KMS-11 (cell line): ENCODE measurements at regions not wholly inside any gene's neighbourhood (a gene's known extent, or its start where the extent isn't known, plus 50 kb on each side); places are given as distances from the start of the nearest gene placed in this dataset.

Source experiments
- H2AFZ ChIP-seq: fragments of 200-600 bp; sonication (generic); 2 replicates; pipeline ENCODE4 v1.6.1; 2016; ENCODE audit warnings: antibody characterized with exemption, mixed run types, low read depth
- H3K27ac ChIP-seq: fragments of 200-600 bp; sonication (generic); 2 replicates; pipeline ENCODE4 v1.6.1; 2016; ENCODE audit warnings: mild to moderate bottlenecking, mixed run types
- H3K27me3 ChIP-seq: fragments of 200-600 bp; sonication (generic); 2 replicates; pipeline ENCODE4 v1.6.1; 2017; ENCODE audit warnings: mild to moderate bottlenecking, low read depth, mixed run types, moderate library complexity; ENCODE audit not compliant: insufficient read depth
- H3K36me3 ChIP-seq: fragments of 200-600 bp; sonication (generic); 2 replicates; pipeline ENCODE4 v1.6.1; 2017; ENCODE audit warnings: mild to moderate bottlenecking, mixed run types; ENCODE audit not compliant: insufficient read depth
- H3K4me1 ChIP-seq: fragments of 200-600 bp; sonication (generic); 2 replicates; pipeline ENCODE4 v1.6.1; 2016; ENCODE audit warnings: mild to moderate bottlenecking, low read depth, mixed run types; ENCODE audit not compliant: poor library complexity, severe bottlenecking
- H3K4me2 ChIP-seq: fragments of 200-600 bp; sonication (generic); 2 replicates; pipeline ENCODE4 v1.7.0; 2016; ENCODE audit warnings: mild to moderate bottlenecking, mixed run types
- H3K4me3 ChIP-seq: fragments of 200-600 bp; sonication (generic); IDR thresholded peaks from 2 replicates; pipeline ENCODE4 v1.6.1; 2017; ENCODE audit warnings: low read depth, low read length, mixed read lengths; ENCODE audit not compliant: insufficient read depth
- H3K79me2 ChIP-seq: fragments of 200-600 bp; sonication (generic); 2 replicates; pipeline ENCODE4 v1.6.1; 2016; ENCODE audit warnings: low read depth, mixed run types; ENCODE audit not compliant: insufficient read depth
- H3K9ac ChIP-seq: fragments of 200-600 bp; sonication (generic); 2 replicates; pipeline ENCODE4 v1.6.1; 2016; ENCODE audit warnings: mild to moderate bottlenecking, mixed run types
- H4K20me1 ChIP-seq: fragments of 200-600 bp; sonication (generic); 2 replicates; pipeline ENCODE4 v1.6.1; 2016; ENCODE audit warnings: mild to moderate bottlenecking, mixed run types; ENCODE audit not compliant: insufficient read depth
- TF ChIP-seq, protein P1 (sequence below): fragments of 200-600 bp; sonication (generic); conservative IDR thresholded peaks from 2 replicates; pipeline ENCODE4 v1.6.1; 2017; ENCODE audit warnings: low read depth, mild to moderate bottlenecking, antibody characterized with exemption, low read length, moderate library complexity, mixed read lengths

DNA sequence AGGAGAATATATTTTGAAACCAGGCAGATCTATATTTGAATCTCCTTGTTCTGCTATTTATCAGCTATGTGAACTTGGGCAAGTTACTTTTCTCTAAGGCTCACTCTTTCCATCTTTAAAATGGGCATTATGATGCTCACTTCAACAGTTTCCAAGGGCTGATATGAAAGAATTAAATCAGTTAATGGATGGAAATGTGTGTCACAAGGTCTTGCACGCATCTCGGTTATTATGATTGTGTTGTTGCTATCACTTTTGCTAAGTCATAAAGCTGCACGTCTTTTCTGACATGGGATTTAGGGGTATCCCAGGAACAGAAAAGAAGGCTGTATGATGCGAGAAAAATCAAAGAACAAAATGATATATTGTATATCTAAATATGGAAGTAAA lies 721.5 kb upstream of the TBX3 start:
- Histone ChIP-seq H3K4me3 (no peak overlapping the region), H3K4me1 (no peaks in the 10 kb centered on the region), H4K20me1 (no peaks in the 10 kb centered on the region), H2AFZ (no peak overlapping the region), H3K9ac (no peak overlapping the region), H3K4me2 (no peak overlapping the region), H3K27ac (no peak overlapping the region), H3K27me3 (no peaks in the 10 kb centered on the region), H3K79me2 (no peaks in the 10 kb centered on the region), H3K36me3 (no peaks in the 10 kb centered on the region)
- TF ChIP-seq, protein P1, sequence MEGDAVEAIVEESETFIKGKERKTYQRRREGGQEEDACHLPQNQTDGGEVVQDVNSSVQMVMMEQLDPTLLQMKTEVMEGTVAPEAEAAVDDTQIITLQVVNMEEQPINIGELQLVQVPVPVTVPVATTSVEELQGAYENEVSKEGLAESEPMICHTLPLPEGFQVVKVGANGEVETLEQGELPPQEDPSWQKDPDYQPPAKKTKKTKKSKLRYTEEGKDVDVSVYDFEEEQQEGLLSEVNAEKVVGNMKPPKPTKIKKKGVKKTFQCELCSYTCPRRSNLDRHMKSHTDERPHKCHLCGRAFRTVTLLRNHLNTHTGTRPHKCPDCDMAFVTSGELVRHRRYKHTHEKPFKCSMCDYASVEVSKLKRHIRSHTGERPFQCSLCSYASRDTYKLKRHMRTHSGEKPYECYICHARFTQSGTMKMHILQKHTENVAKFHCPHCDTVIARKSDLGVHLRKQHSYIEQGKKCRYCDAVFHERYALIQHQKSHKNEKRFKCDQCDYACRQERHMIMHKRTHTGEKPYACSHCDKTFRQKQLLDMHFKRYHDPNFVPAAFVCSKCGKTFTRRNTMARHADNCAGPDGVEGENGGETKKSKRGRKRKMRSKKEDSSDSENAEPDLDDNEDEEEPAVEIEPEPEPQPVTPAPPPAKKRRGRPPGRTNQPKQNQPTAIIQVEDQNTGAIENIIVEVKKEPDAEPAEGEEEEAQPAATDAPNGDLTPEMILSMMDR, result no peak

DNA sequence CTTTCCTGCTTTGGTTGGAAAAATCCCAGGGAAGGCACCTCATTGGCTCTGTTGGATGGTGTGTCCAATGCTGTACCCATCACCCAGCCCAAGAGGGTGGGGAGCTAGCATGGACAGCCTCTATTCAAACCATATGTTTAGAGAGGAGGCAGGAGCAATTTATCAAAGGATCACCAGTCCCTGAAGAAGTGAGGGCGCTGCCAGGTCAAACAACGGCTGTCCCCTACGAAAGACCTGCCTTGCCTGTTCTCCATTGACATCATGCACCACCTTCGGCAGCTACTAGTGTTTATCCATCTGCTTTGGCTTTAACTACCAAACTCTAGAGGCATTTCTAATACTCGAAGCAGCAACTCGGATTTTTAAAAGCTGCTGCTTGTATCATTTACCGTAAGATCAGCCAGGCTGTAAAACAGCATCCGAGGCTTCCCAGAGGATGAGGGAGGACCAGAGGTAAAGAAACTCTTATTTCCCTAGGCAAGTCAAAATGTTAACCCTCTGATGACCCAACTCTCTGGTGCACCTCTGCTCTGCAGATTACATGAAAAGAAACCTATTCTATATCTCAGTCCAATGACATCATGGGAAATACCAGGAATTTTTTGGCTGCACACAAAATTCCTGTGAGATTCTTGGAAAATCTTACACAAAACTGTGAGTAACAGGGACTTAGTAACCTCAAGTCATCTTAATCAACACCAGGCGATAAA lies 720.9 kb upstream of the TBX3 start:
- Histone ChIP-seq H3K9ac (no peak overlapping the region), H3K4me2 (no peak overlapping the region), H3K36me3 (no peaks in the 10 kb centered on the region), H3K4me1 (no peaks in the 10 kb centered on the region), H3K27me3 (no peaks in the 10 kb centered on the region), H3K4me3 (no peak overlapping the region), H3K79me2 (no peaks in the 10 kb centered on the region), H3K27ac (no peak overlapping the region), H2AFZ (no peak overlapping the region), H4K20me1 (no peaks in the 10 kb centered on the region)
- TF ChIP-seq, protein P1, result no peak

DNA sequence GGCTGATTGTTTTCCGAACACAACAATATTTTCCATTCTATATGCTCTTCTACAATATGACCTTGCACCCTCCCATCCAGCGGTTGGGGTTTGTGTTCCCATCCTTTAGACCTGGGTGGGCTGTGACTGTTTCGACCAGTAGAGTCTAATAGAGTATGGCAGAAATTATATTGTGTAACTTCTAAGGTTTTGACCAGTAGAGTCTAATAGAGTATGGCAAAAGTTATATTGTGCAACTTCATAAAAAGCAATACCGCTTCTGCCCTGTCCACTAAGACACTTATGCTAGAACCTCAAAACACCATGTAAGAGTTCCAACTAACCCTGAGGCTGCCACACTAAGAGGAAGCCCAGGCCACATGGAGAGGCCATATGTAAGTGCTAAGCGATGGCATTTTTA lies 719.7 kb upstream of the TBX3 start:
- no peaks in the 10 kb centered on the region for H3K27me3 ChIP-seq
- no peak overlapping the region for H3K4me3 ChIP-seq
- H3K4me2 ChIP-seq, result no peak overlapping the region
- no peaks in the 10 kb centered on the region for H4K20me1 ChIP-seq
- no peaks in the 10 kb centered on the region for H3K79me2 ChIP-seq
- TF ChIP-seq, protein P1, result no peak
- H2AFZ ChIP-seq, result no peak overlapping the region
- no peak overlapping the region for H3K27ac ChIP-seq
- no peaks in the 10 kb centered on the region for H3K36me3 ChIP-seq
- no peaks in the 10 kb centered on the region for H3K4me1 ChIP-seq
- no peak overlapping the region for H3K9ac ChIP-seq

DNA sequence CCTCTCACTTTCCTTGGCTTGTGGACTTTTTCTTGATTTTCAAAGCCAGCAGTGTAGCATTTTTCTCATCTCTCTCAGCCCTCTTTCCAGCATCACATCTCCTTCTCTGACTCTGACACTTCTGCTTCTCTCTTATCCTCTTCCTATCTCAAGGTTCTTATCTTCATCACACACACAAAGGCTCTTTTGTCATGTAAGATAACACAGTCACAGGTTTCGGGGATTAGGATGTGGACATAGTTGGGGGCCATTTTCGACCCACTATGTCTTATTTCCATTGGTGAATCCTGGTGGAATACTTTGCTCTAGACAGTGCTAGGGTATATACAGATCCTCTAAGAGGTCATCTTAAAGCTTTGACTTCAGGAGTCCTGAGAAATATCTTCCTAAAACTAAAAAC lies 719.3 kb upstream of the TBX3 start:
- Histone ChIP-seq H3K4me1 (no peaks in the 10 kb centered on the region), H3K9ac (no peak overlapping the region), H3K36me3 (no peaks in the 10 kb centered on the region), H3K4me2 (no peak overlapping the region), H2AFZ (no peak overlapping the region), H4K20me1 (no peaks in the 10 kb centered on the region), H3K27me3 (no peaks in the 10 kb centered on the region), H3K27ac (no peak overlapping the region), H3K4me3 (no peak overlapping the region), H3K79me2 (no peaks in the 10 kb centered on the region)
- TF ChIP-seq, protein P1, result no peak
